Loucy (cell line): ENCODE measurements at regions not wholly inside any gene's neighbourhood (a gene's known extent, or its start where the extent isn't known, plus 50 kb on each side); places are given as distances from the start of the nearest gene placed in this dataset.
A peak's percentile ranks its signal among the peaks of the same experiment; 100 is the strongest.

ENCODE experiments used
- H2AFZ ChIP-seq: fragments of 200-600 bp; sonication (generic); 2 replicates; pipeline ENCODE4 v1.6.0; 2016; ENCODE audit warnings: antibody characterized with exemption, mild to moderate bottlenecking, low read length, moderate library complexity
- H3F3A ChIP-seq: fragments of 200-600 bp; 2 replicates; pipeline ENCODE4 v1.6.0; 2016; ENCODE audit warnings: antibody characterized with exemption, low read depth, mild to moderate bottlenecking
- H3K27me3 ChIP-seq: fragments of 200-600 bp; sonication (generic); 2 replicates; pipeline ENCODE4 v1.6.1; 2014; ENCODE audit warnings: low read length, mild to moderate bottlenecking; ENCODE audit not compliant: insufficient read depth, poor library complexity, severe bottlenecking
- H3K36me3 ChIP-seq: fragments of 200-600 bp; sonication (generic); 2 replicates; pipeline ENCODE4 v1.6.1; 2016; ENCODE audit warnings: low read length; ENCODE audit not compliant: insufficient read depth
- H3K4me1 ChIP-seq: fragments of 200-600 bp; sonication (generic); 2 replicates; pipeline ENCODE4 v1.5.1; 2014; ENCODE audit warnings: low read length, mild to moderate bottlenecking; ENCODE audit not compliant: insufficient read depth, poor library complexity, severe bottlenecking
- H3K4me2 ChIP-seq: fragments of 200-600 bp; sonication (generic); 2 replicates; pipeline ENCODE4 v1.6.0; 2014; ENCODE audit warnings: antibody characterized with exemption, low read length, low read depth, mild to moderate bottlenecking; ENCODE audit not compliant: poor library complexity, severe bottlenecking
- H3K4me3 ChIP-seq: fragments of 200-600 bp; sonication (generic); 2 replicates; pipeline ENCODE4 v1.5.1; 2014; ENCODE audit warnings: low read length, mild to moderate bottlenecking, mixed read lengths; ENCODE audit not compliant: poor library complexity, severe bottlenecking
- H3K79me2 ChIP-seq: fragments of 200-600 bp; sonication (generic); 2 replicates; pipeline ENCODE4 v1.6.1; 2014; ENCODE audit warnings: low read length; ENCODE audit not compliant: insufficient read depth
- H3K9ac ChIP-seq: fragments of 200-600 bp; sonication (generic); 2 replicates; pipeline ENCODE4 v1.6.0; 2014; ENCODE audit warnings: mild to moderate bottlenecking, low read depth, low read length, moderate library complexity; ENCODE audit not compliant: poor library complexity, severe bottlenecking
- H3K9me2 ChIP-seq: fragments of 200-600 bp; sonication (generic); replicated peaks from 2 replicates; pipeline ENCODE4 v1.6.1; 2016; ENCODE audit warnings: low read depth, low read length, mixed read lengths
- H3K9me3 ChIP-seq: fragments of 200-600 bp; sonication (generic); 2 replicates; pipeline ENCODE4 v1.6.1; 2014; ENCODE audit warnings: mild to moderate bottlenecking, antibody characterized with exemption, low read length, low read depth; ENCODE audit not compliant: insufficient read depth
- H4K20me1 ChIP-seq: fragments of 200-600 bp; sonication (generic); 2 replicates; pipeline ENCODE4 v1.6.0; 2014; ENCODE audit warnings: antibody characterized with exemption, low read length, mild to moderate bottlenecking; ENCODE audit not compliant: insufficient read depth, poor library complexity, severe bottlenecking
- CTCF ChIP-seq: fragments of 200-600 bp; sonication (generic); conservative IDR thresholded peaks from 2 replicates; pipeline ENCODE4 v1.5.1; 2014; ENCODE audit warnings: mild to moderate bottlenecking, antibody characterized with exemption, low read length
- EZH2phosphoT487 ChIP-seq: fragments of 200-600 bp; IDR thresholded peaks from 2 replicates; pipeline ENCODE4 v1.6.1; 2018; ENCODE audit warnings: antibody characterized with exemption, mild to moderate bottlenecking, moderate library complexity, borderline replicate concordance

GRCh38 chr6:21383450-21384085 is 210.0 kb upstream of the SOX4 start:
- Histone ChIP-seq H3F3A (no peaks in the 10 kb centered on the region), H3K27me3 (no peaks in the 10 kb centered on the region), H3K9ac (no peak overlapping the region), H3K79me2 (no peaks in the 10 kb centered on the region), H3K36me3 (no peaks in the 10 kb centered on the region), H3K9me3 (no peaks in the 10 kb centered on the region), H2AFZ (no peak overlapping the region), H4K20me1 (no peaks in the 10 kb centered on the region), H3K4me2 (no peak overlapping the region), H3K4me3 (no peak overlapping the region), H3K9me2 (no peaks in the 10 kb centered on the region), H3K4me1 (peaks cover 9% of the 10 kb centered on the region)
- TF ChIP-seq EZH2phosphoT487 (no peak), CTCF (no peak)

GRCh38 chr6:21384216-21384615 is 209.3 kb upstream of the SOX4 start:
- no peak overlapping the region for H3K9ac ChIP-seq
- TF ChIP-seq CTCF, result no peak
- no peaks in the 10 kb centered on the region for H4K20me1 ChIP-seq
- no peak overlapping the region for H2AFZ ChIP-seq
- H3K4me2 ChIP-seq, result peak overlapping the region; percentile 10
- no peaks in the 10 kb centered on the region for H3F3A ChIP-seq
- H3K9me3 ChIP-seq, result no peaks in the 10 kb centered on the region
- H3K9me2 ChIP-seq, result no peaks in the 10 kb centered on the region
- H3K36me3 ChIP-seq, result no peaks in the 10 kb centered on the region
- no peaks in the 10 kb centered on the region for H3K27me3 ChIP-seq
- no peak overlapping the region for H3K4me3 ChIP-seq
- peaks cover 9% of the 10 kb centered on the region for H3K4me1 ChIP-seq
- no peaks in the 10 kb centered on the region for H3K79me2 ChIP-seq

GRCh38 chr6:21386744-21387143 is 206.8 kb upstream of the SOX4 start:
- Histone ChIP-seq H3K9ac (no peak overlapping the region), H3K4me2 (no peak overlapping the region), H3K9me2 (no peaks in the 10 kb centered on the region), H3K9me3 (no peaks in the 10 kb centered on the region), H3K27me3 (no peaks in the 10 kb centered on the region), H3K79me2 (no peaks in the 10 kb centered on the region), H3K36me3 (no peaks in the 10 kb centered on the region), H3K4me3 (no peak overlapping the region), H4K20me1 (no peaks in the 10 kb centered on the region), H3K4me1 (peaks cover 9% of the 10 kb centered on the region), H3F3A (no peaks in the 10 kb centered on the region), H2AFZ (no peak overlapping the region)
- TF ChIP-seq CTCF (no peak), EZH2phosphoT487 (no peak)
